ENCODE measurements at regions not wholly inside any gene's neighbourhood (a gene's known extent, or its start where the extent isn't known, plus 50 kb on each side); places are given as distances from the start of the nearest gene placed in this dataset.

GRCh38 chr17:37802061-37802595 is 57.3 kb upstream of the HNF1B start:
- intact Hi-C loops (cut with micrococcal nuclease): no loop called here
- ATAC-seq (no peak), DNase-seq (no peak)

- intact Hi-C loops (cut with micrococcal nuclease): no loop called here
- ATAC-seq (no peak), DNase-seq (no peak)
Measured at GRCh38 chr17:37801171-37801570, 56.3 kb upstream of the HNF1B start.

- intact Hi-C loops (cut with micrococcal nuclease): no loop called here
Measured at GRCh38 chr17:37797206-37797605, 52.3 kb upstream of the HNF1B start.

GRCh38 chr17:37796076-37796475 is 51.2 kb upstream of the HNF1B start:
- DNase-seq (no peak), ATAC-seq (no peak)
- intact Hi-C loops (cut with micrococcal nuclease): no loop called here

More at GRCh38 chr17:37797206-37797605, 52.3 kb upstream of the HNF1B start:
- ATAC-seq (no peak), DNase-seq (no peak)
